ENCODE measurements at regions not wholly inside any gene's neighbourhood (a gene's known extent, or its start where the extent isn't known, plus 50 kb on each side); places are given as distances from the start of the nearest gene placed in this dataset.

- Mint-ChIP-seq H3K27me3 (ENCODE audit: insufficient read depth, low read depth, poor library complexity) (peaks cover 73% of the 10 kb centered on the region), H3K4me3 (peak overlapping the region; percentile 81), H3K9me3 (no peaks in the 10 kb centered on the region), H3K27ac (no peak overlapping the region), H3K4me1 (peaks cover 33% of the 10 kb centered on the region), H3K36me3 (ENCODE audit: low read depth) (no peaks in the 10 kb centered on the region; the same call in 2 of the 3 replicates)
- TF ChIP-seq EZH2phosphoT487 (IDR thresholded peaks at IDR 0.05; ENCODE audit: unreplicated experiment) (no peak), ZNF331 (CRISPR knock-in tag; IDR thresholded peaks at IDR 0.05; ENCODE audit: low read depth) (no peak)
- TF ChIP-seq, protein P1, sequence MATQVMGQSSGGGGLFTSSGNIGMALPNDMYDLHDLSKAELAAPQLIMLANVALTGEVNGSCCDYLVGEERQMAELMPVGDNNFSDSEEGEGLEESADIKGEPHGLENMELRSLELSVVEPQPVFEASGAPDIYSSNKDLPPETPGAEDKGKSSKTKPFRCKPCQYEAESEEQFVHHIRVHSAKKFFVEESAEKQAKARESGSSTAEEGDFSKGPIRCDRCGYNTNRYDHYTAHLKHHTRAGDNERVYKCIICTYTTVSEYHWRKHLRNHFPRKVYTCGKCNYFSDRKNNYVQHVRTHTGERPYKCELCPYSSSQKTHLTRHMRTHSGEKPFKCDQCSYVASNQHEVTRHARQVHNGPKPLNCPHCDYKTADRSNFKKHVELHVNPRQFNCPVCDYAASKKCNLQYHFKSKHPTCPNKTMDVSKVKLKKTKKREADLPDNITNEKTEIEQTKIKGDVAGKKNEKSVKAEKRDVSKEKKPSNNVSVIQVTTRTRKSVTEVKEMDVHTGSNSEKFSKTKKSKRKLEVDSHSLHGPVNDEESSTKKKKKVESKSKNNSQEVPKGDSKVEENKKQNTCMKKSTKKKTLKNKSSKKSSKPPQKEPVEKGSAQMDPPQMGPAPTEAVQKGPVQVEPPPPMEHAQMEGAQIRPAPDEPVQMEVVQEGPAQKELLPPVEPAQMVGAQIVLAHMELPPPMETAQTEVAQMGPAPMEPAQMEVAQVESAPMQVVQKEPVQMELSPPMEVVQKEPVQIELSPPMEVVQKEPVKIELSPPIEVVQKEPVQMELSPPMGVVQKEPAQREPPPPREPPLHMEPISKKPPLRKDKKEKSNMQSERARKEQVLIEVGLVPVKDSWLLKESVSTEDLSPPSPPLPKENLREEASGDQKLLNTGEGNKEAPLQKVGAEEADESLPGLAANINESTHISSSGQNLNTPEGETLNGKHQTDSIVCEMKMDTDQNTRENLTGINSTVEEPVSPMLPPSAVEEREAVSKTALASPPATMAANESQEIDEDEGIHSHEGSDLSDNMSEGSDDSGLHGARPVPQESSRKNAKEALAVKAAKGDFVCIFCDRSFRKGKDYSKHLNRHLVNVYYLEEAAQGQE (IDR thresholded peaks at IDR 0.05; ENCODE audit: unreplicated experiment): no peak
- H3K4me2 ChIP-seq: peak overlapping the region; percentile 89
- ATAC-seq (peak; percentile 2; the same call in 2 of the 3 replicates), DNase-seq (ENCODE audit: low spot score) (peak; percentile 71)
- H4K20me1 ChIP-seq (replicated peaks; ENCODE audit: insufficient read depth): peaks cover 3% of the 10 kb centered on the region
- H3K27ac ChIP-seq (ENCODE audit: low read depth): no peak overlapping the region
- no peaks in the 10 kb centered on the region for H3F3A ChIP-seq (replicated peaks; ENCODE audit: low read depth)
- H3K27me3 ChIP-seq (ENCODE audit: insufficient read depth): peaks cover 94% of the 10 kb centered on the region
- H3K36me3 ChIP-seq (ENCODE audit: insufficient read depth): no peaks in the 10 kb centered on the region
- H3K4me3 ChIP-seq: peak overlapping the region; percentile 70
- no peaks in the 10 kb centered on the region for H3K79me2 ChIP-seq (replicated peaks; ENCODE audit: insufficient read depth)
- H3K9me2 ChIP-seq (ENCODE audit: insufficient read depth): no peaks in the 10 kb centered on the region
- H2AFZ ChIP-seq: peak overlapping the region; percentile 21; the same call in 1 of the 2 replicates
- peaks cover 31% of the 10 kb centered on the region for H3K4me1 ChIP-seq (ENCODE audit: insufficient read depth)
Measured at GRCh38 chr6:165985806-165986299, 181.8 kb downstream of the TBXT start.

GRCh38 chr6:165985281-165985805, 182.3 kb downstream of the TBXT start:
- TF ChIP-seq POLR2AphosphoS5 (IDR thresholded peaks at IDR 0.05; ENCODE audit: low read depth) (no peak), CTCF (conservative IDR thresholded peaks at IDR 0.05; ENCODE audit: low read depth in 2 of 2) (no peak)
- H3F3A ChIP-seq (replicated peaks; ENCODE audit: low read depth): no peaks in the 10 kb centered on the region
- H3K36me3 ChIP-seq (ENCODE audit: insufficient read depth): no peaks in the 10 kb centered on the region
- peaks cover 3% of the 10 kb centered on the region for H4K20me1 ChIP-seq (replicated peaks; ENCODE audit: insufficient read depth)
- Mint-ChIP-seq H3K9me3 (no peaks in the 10 kb centered on the region), H3K27me3 (ENCODE audit: insufficient read depth, low read depth, poor library complexity) (peaks cover 68% of the 10 kb centered on the region), H3K4me3 (no peak overlapping the region), H3K27ac (no peak overlapping the region), H3K4me1 (peaks cover 37% of the 10 kb centered on the region), H3K36me3 (ENCODE audit: low read depth) (no peaks in the 10 kb centered on the region; the same call in 2 of the 3 replicates)
- peaks cover 89% of the 10 kb centered on the region for H3K27me3 ChIP-seq (ENCODE audit: insufficient read depth)
- H3K9me2 ChIP-seq (ENCODE audit: insufficient read depth): no peaks in the 10 kb centered on the region
- no peak overlapping the region for H3K27ac ChIP-seq (ENCODE audit: low read depth)
- no peak overlapping the region for H2AFZ ChIP-seq
- peak overlapping the region; percentile 70 for H3K4me3 ChIP-seq
- DNase-seq (ENCODE audit: low spot score) (no peak), ATAC-seq (no peak)
- H3K4me1 ChIP-seq (ENCODE audit: insufficient read depth): peaks cover 33% of the 10 kb centered on the region
- H3K79me2 ChIP-seq (replicated peaks; ENCODE audit: insufficient read depth): no peaks in the 10 kb centered on the region
- no peak overlapping the region; the same call in 1 of the 2 replicates for H3K4me2 ChIP-seq

All from GM23338 (cell line).